Muscle of arm (tissue), 1 donor: ENCODE measurements at regions not wholly inside any gene's neighbourhood (a gene's known extent, or its start where the extent isn't known, plus 50 kb on each side); places are given as distances from the start of the nearest gene placed in this dataset.

Experiments used
- DNase-seq: peaks from one replicate; pipeline ENCODE4 v3.0.0-alpha.2; 2013

DNA sequence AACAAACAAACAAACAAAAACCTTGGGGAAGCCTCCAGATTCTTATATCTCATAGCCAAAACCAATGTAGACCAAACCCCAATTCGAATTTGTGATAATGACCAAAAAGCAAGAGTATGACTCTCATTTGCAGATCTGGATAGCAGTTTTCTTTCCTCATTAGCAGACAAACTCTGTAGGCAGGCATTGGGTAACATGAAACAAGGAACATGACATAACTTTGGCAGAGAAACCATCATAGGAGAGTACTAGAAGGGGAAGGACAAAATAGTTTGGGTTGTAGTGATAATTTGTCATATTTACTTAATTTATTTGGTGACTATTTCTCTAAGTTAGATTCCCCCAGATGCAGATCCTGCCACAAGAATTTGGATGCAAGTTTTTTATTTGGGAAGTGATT lies 187.8 kb downstream of the MID1IP1 start:
- DNase-seq, result no peak

DNA sequence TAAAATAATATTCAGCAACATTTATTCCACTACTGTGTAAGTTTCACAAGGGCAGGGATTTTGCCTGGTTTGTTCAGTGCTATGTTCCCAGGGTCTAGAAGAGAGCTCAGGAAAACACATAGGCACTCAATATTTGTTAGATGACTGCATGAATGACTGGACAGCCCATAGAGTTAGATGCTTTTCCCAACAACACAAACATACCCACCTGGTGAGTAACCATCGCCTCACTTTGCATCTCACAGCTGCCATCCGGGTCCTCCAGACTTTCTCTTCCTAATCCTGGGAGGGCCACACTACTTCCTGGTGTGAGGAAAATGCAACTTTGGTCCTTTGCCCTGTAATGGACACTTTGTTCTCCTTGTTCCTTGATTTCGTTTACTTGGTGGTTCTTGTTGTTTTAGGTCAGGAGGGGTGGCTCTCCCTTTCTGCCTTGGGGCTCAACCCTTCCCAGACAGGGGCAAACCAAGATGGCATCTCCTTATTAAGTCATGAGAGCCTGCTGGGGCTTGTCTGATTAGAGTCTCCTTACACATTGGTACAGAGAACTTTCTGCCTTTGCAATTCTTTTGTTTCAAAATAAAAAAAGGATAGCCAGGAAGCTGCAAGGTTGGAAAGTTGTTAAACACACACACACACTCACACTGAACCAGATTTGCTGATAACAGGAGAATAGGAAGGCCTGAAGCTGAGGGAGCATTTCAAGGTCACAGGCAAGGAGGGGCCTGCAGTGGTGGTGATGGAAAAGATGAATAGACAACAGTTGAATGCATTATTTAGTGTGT lies 190.6 kb downstream of the MID1IP1 start:
- no peak for DNase-seq

- DNase-seq, result no peak
Observed at GRCh38 chrX:38992441-38993096, 191.3 kb downstream of the MID1IP1 start.

DNA sequence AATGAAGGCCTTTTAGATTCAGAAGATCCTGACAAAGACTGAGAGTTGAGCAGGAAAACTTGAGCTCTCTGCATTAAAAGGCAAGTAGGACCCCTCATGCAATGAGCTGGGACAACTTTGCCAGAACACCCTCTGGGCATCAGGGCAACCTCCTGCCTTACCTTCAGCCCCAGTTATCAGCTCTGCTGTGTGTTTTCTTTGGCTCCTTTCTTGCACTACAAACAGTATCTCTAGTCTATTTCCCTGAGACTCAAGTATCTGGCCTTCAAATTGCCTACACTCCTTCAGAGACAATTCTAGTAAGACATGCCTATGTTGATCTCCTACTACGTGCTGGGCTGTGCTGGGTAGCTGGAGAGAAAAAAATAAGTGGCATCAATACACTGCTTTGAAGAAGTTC lies 192.2 kb downstream of the MID1IP1 start:
- no peak for DNase-seq

DNA sequence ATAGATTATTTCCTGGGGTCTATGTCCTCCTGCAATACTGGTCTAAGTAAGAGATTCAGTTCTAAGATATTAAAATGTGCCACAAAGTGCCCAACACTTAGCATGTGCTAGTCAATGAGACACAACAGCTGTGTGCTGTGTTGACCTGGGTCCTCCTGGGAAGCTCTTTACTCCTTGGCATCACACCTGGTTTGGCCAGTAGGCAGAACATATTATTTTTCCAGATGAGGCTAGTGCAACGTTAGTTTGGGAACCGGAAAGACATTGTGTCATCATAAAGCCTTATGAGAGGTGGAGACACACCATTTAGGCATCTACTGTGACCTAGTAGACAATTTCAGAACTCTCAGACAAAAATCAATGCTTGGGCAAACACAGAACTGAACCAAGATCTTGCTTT lies 197.8 kb downstream of the MID1IP1 start:
- no peak for DNase-seq

DNA sequence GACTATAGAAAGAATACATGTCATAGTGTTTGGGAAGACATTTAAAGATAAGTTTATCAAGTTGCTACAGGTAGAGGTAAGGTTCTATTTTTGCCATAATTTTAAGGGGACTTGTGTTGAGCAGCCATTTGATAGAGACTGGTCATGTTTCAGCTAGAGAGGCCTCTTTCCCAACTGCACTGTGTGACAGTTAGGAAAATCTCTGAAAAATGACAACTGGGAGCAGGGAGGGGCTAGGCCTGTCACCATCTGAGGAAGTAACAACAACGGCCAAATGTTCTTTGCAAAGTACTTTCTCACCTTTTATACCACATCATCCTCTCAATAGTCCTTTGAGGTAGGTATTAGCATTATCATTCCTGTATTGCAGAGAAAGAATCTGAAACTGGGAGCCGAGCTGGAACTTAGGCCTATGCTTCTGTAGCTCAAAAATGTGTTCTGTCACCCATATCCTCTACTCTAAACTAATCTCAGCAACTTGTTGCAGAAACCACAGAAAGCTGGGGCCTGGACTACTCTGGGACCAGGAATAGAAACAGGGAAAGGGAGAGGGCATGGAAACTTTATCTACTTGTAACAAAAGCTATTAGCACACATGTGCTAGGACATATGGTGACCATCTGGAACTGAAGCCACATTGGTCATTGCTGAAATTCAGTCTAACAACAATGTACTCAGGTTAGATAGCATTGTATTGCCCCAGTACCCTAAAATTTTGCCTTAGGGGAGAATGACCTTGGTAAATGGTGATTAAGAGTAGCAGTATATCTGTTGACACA lies 198.9 kb downstream of the MID1IP1 start:
- no peak for DNase-seq

DNA sequence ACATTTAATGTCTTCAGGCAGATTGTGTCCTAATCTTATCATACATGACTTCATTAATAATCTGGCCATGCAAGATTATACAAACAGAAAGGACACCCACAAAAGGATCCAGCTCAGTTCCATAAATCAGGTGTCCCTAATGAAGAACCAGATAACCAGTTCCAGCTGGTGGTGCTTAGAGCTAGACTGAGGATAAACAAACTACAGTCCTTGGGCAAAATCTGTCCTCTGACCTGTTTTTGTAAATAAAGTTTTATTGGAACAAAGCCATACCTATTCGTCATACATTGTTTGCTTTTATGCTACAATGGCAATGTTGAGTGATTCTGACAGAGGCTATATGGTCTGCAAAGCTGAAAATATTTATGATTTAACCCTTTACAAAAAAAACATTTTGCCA lies 199.5 kb downstream of the MID1IP1 start:
- DNase-seq, result no peak

- no peak for DNase-seq
Observed at GRCh38 chrX:39002466-39002865, 201.2 kb downstream of the MID1IP1 start.

DNA sequence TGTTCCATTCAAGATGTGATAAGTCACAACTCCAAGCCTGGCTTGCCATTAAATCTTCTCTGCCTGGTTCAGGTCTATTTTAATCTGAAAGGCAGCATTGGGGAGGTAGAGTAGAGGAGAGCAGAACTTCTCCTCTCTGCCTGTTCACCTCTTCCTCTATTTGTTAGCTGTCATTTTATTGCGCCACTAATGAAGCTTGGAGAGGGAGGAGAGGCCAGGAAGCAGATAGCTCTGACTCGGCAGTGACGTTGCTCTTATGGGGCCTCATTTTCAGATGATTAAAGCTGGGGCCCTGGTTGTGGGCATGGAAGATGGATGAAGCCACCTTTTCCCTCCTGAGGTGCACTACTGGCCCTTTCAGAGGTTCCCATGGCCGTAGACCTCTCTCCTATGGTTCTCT lies 207.3 kb downstream of the MID1IP1 start:
- no peak for DNase-seq

DNA sequence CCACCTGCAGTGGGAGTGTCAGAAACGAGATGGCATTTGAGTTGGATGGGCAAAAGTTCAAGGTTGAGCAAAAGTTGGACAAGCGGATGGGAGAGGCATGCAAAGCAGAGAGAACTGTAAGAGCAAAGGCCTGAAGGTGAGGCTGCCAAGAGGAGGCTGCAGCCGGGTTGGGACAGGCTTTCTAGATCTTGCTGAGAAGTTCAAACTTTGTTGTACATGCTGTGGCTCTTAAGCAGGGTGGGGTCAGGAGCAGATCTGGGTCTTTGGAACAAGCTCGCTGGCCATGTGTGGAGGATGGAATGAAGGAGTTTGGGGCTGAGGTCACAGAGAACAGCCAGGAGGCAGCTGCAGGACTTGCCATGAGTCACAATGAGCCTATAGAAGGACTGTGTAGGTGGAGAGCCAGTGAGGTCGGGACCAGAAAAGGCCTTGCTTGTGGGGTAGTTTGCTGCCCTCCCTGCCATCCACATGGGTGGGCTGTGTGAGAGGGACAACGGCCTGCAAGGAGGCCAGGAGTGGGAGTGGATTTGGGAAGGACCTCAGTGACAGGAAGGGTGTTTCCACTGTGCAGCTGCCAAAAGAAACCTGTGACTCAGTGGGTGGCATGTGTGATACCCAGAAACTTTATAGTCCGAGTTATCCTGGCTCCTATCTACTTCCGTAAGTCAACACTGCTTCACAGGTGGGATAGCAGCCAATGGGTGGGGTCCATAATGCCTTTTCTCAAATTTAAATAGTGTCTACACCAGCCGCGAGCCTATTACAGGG lies 210.4 kb downstream of the MID1IP1 start:
- DNase-seq, result no peak

- no peak for DNase-seq
Observed at GRCh38 chrX:39012621-39013111, 211.4 kb downstream of the MID1IP1 start.

- no peak for DNase-seq
Observed at GRCh38 chrX:39016556-39016955, 215.3 kb downstream of the MID1IP1 start.

- no peak for DNase-seq
Observed at GRCh38 chrX:39017077-39017476, 215.8 kb downstream of the MID1IP1 start.

- no peak for DNase-seq
Observed at GRCh38 chrX:39017716-39018115, 216.5 kb downstream of the MID1IP1 start.

- no peak for DNase-seq
Observed at GRCh38 chrX:39018541-39018940, 217.3 kb downstream of the MID1IP1 start.

GRCh38 chrX:39019056-39019455 lies 217.8 kb downstream of the MID1IP1 start:
- no peak for DNase-seq

GRCh38 chrX:39020051-39020669 lies 218.9 kb downstream of the MID1IP1 start:
- DNase-seq, result no peak

DNA sequence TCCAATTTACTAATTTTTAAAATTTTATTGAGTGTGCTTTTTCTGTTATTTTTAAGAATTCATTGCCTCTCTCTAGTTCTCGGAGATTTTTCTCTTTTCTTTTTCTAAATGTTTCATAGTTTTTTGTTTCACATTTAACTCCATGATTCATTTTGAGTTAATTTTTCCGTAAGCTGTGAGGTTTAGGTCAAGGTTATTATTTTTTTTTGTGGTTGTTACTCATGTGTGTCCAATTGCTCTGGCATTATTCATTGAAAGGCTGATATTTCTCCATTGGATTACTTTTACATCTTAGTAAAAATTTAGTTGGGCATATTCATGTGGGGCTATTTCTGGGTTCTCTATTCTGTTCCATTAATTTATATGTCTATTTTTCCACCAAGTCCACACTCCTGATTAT lies 220.8 kb downstream of the MID1IP1 start:
- DNase-seq, result no peak

- no peak for DNase-seq
Observed at GRCh38 chrX:39029221-39029620, 228.0 kb downstream of the MID1IP1 start.

- no peak for DNase-seq
Observed at GRCh38 chrX:39030636-39031035, 229.4 kb downstream of the MID1IP1 start.

GRCh38 chrX:39039890-39040289 lies 238.6 kb downstream of the MID1IP1 start:
- DNase-seq, result no peak
